B cell (primary cell): ENCODE measurements at regions not wholly inside any gene's neighbourhood (a gene's known extent, or its start where the extent isn't known, plus 50 kb on each side); places are given as distances from the start of the nearest gene placed in this dataset.

Experiments used
- EZH2 ChIP-seq: IDR thresholded peaks from 2 replicates; pipeline ENCODE4 v1.6.1; 2012; ENCODE audit warnings: borderline replicate concordance, low read depth, mild to moderate bottlenecking, moderate library complexity, low read length; ENCODE audit not compliant: insufficient read depth, poor library complexity, severe bottlenecking
- TF ChIP-seq, protein P1 (sequence below): fragments of 200-600 bp; IDR thresholded peaks from one replicate; pipeline ENCODE4 v1.8.0; 2022; ENCODE audit warnings: antibody characterized with exemption, mild to moderate bottlenecking

DNA sequence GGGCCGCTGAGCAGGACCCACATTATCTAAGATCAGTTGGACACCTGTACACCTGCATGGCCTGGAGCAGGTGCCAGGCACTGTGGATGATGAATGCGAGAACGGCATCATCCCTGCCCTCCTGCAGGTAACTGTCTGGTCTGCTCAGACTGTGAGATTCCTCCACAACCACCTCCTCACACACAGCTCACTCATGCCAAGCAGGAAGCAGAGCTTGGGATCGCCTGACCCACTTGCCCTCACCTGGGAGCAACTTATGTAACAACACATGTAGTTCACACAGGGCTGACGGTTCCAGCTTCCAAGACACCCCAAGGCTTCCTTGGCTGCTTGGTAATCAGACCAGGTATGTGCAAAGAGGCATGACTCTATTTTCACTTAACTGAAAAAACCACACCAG, 359.2 kb downstream of the PREX1 start:
- TF ChIP-seq, protein P1, sequence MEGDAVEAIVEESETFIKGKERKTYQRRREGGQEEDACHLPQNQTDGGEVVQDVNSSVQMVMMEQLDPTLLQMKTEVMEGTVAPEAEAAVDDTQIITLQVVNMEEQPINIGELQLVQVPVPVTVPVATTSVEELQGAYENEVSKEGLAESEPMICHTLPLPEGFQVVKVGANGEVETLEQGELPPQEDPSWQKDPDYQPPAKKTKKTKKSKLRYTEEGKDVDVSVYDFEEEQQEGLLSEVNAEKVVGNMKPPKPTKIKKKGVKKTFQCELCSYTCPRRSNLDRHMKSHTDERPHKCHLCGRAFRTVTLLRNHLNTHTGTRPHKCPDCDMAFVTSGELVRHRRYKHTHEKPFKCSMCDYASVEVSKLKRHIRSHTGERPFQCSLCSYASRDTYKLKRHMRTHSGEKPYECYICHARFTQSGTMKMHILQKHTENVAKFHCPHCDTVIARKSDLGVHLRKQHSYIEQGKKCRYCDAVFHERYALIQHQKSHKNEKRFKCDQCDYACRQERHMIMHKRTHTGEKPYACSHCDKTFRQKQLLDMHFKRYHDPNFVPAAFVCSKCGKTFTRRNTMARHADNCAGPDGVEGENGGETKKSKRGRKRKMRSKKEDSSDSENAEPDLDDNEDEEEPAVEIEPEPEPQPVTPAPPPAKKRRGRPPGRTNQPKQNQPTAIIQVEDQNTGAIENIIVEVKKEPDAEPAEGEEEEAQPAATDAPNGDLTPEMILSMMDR = no peak
- TF ChIP-seq EZH2 = no peak
